ENCODE measurements at regions not wholly inside any gene's neighbourhood (a gene's known extent, or its start where the extent isn't known, plus 50 kb on each side); places are given as distances from the start of the nearest gene placed in this dataset.

- Histone ChIP-seq H3K9me3 (no peaks in the 10 kb centered on the region), H3K27me3 (no peaks in the 10 kb centered on the region), H3K4me1 (no peaks in the 10 kb centered on the region), H3K36me3 (no peaks in the 10 kb centered on the region), H3K4me3 (no peak overlapping the region), H3K27ac (no peak overlapping the region)
- no peak for TF ChIP-seq CTCF (IDR thresholded peaks at IDR 0.05)
- DNase-seq: peak in 2 of 4 donors; percentile 26 to 58
- intact Hi-C loops (cut with DNase I): no loop called here
- ATAC-seq: peak; percentile 60
These were observed 145.4 kb upstream of the SPOPL start for GRCh38 chr2:138356178-138356577.

- Histone ChIP-seq H3K27ac (no peak overlapping the region), H3K4me3 (no peak overlapping the region), H3K9me3 (no peaks in the 10 kb centered on the region), H3K36me3 (no peaks in the 10 kb centered on the region), H3K4me1 (no peaks in the 10 kb centered on the region), H3K27me3 (no peaks in the 10 kb centered on the region)
- TF ChIP-seq CTCF (IDR thresholded peaks at IDR 0.05): no peak
- intact Hi-C loops (cut with DNase I): no loop called here
- ATAC-seq (no peak), DNase-seq (no peak)
These were observed 142.0 kb upstream of the SPOPL start for GRCh38 chr2:138359532-138359931.

- Histone ChIP-seq H3K4me1 (no peaks in the 10 kb centered on the region), H3K9me3 (no peaks in the 10 kb centered on the region), H3K4me3 (no peak overlapping the region), H3K27me3 (no peaks in the 10 kb centered on the region), H3K27ac (no peak overlapping the region), H3K36me3 (no peaks in the 10 kb centered on the region)
- no peak for DNase-seq
- intact Hi-C loops (cut with DNase I): no loop called here
- peak; percentile 41 for ATAC-seq
- no peak for TF ChIP-seq CTCF (IDR thresholded peaks at IDR 0.05)
These were observed 136.9 kb upstream of the SPOPL start for GRCh38 chr2:138364554-138365162.

GRCh38 chr2:138365581-138365980 lies 136.0 kb upstream of the SPOPL start:
- Histone ChIP-seq H3K36me3 (no peaks in the 10 kb centered on the region), H3K9me3 (no peaks in the 10 kb centered on the region), H3K27ac (no peak overlapping the region), H3K4me1 (no peaks in the 10 kb centered on the region), H3K4me3 (no peak overlapping the region), H3K27me3 (no peaks in the 10 kb centered on the region)
- ATAC-seq (no peak), DNase-seq (peak in 2 of 4 donors; percentile 16 to 36)
- TF ChIP-seq CTCF (IDR thresholded peaks at IDR 0.05): no peak
- intact Hi-C loops (cut with DNase I): no loop called here

- DNase-seq (no peak), ATAC-seq (no peak)
- intact Hi-C loops (cut with DNase I): no loop called here
- TF ChIP-seq CTCF (IDR thresholded peaks at IDR 0.05): no peak
- Histone ChIP-seq H3K4me3 (no peak overlapping the region), H3K9me3 (no peaks in the 10 kb centered on the region), H3K36me3 (no peaks in the 10 kb centered on the region), H3K27ac (no peak overlapping the region), H3K27me3 (no peaks in the 10 kb centered on the region), H3K4me1 (no peaks in the 10 kb centered on the region)
These were observed 131.7 kb upstream of the SPOPL start for GRCh38 chr2:138369856-138370255.

Measured in left lung (tissue), 4 donors.